OCI-LY7 (cell line): ENCODE measurements at regions not wholly inside any gene's neighbourhood (a gene's known extent, or its start where the extent isn't known, plus 50 kb on each side); places are given as distances from the start of the nearest gene placed in this dataset.

Source experiments
- BruUV-seq: library from RNA; stranded (reverse); fragments of 400-500 nt; replicated peaks from 2 replicates; lab custom pipeline; 2021; lab: Mats Ljungman, UMichigan
- CTCF ChIA-PET: fragments of 300-600 bp; sonication (Branson Sonifier 250); formaldehyde crosslinking; loops from one replicate; lab custom pipeline; 2022; ENCODE audit warnings: antibody characterized with exemption; ENCODE audit not compliant: unreplicated experiment; lab: Charles Lee
- POLR2A ChIA-PET: fragments of 300-600 bp; sonication (Branson Sonifier 250); formaldehyde crosslinking; loops from one replicate; lab custom pipeline; 2022; ENCODE audit warnings: antibody characterized with exemption; lab: Charles Lee
- DNase-seq: peaks from one replicate; pipeline ENCODE4 v3.0.0-alpha.2; 2015; ENCODE audit warnings: low spot score
- H2AFZ ChIP-seq: fragments of 200-600 bp; sonication (generic), shearing (Covaris generic); 2 replicates; pipeline ENCODE4 v1.6.1; 2014; ENCODE audit warnings: mild to moderate bottlenecking, antibody characterized with exemption, low read length, moderate library complexity
- H3K27ac ChIP-seq: fragments of 200-600 bp; sonication (generic); 2 replicates; pipeline ENCODE4 v1.5.1; 2014; ENCODE audit warnings: mixed run types, low read depth, mild to moderate bottlenecking, moderate library complexity, low read length, inconsistent platforms; ENCODE audit not compliant: poor library complexity, severe bottlenecking
- H3K36me3 ChIP-seq: fragments of 200-600 bp; sonication (generic); 2 replicates; pipeline ENCODE4 v1.6.1; 2014; ENCODE audit warnings: mild to moderate bottlenecking, antibody characterized with exemption, low read length, moderate library complexity, mixed read lengths; ENCODE audit not compliant: insufficient read depth
- H3K4me1 ChIP-seq: fragments of 200-600 bp; sonication (generic); 2 replicates; pipeline ENCODE4 v1.5.1; 2014; ENCODE audit warnings: mild to moderate bottlenecking, low read length; ENCODE audit not compliant: insufficient read depth, poor library complexity, severe bottlenecking
- H3K4me2 ChIP-seq: fragments of 200-600 bp; sonication (generic); 2 replicates; pipeline ENCODE4 v1.6.1; 2014; ENCODE audit warnings: mild to moderate bottlenecking, low read length
- H3K4me3 ChIP-seq: fragments of 200-600 bp; sonication (generic); 2 replicates; pipeline ENCODE4 v1.5.1; 2014; ENCODE audit warnings: mild to moderate bottlenecking, low read depth, low read length; ENCODE audit not compliant: poor library complexity, severe bottlenecking
- H3K79me2 ChIP-seq: fragments of 200-600 bp; sonication (generic); 2 replicates; pipeline ENCODE4 v1.6.1; 2016; ENCODE audit warnings: low read depth, mild to moderate bottlenecking, low read length, moderate library complexity, mixed read lengths; ENCODE audit not compliant: insufficient read depth
- H3K9me2 ChIP-seq: fragments of 200-600 bp; sonication (generic); 2 replicates; pipeline ENCODE4 v1.6.1; 2016; ENCODE audit warnings: mild to moderate bottlenecking, low read length, mixed read lengths; ENCODE audit not compliant: insufficient read depth
- H3K9me3 ChIP-seq: fragments of 200-600 bp; sonication (generic); 2 replicates; pipeline ENCODE4 v1.6.1; 2014; ENCODE audit warnings: mild to moderate bottlenecking, mixed run types, low read length, mixed read lengths
- H4K20me1 ChIP-seq: fragments of 200-600 bp; sonication (generic); 2 replicates; pipeline ENCODE4 v1.6.1; 2014; ENCODE audit warnings: mild to moderate bottlenecking, antibody characterized with exemption, low read length, moderate library complexity, mixed read lengths; ENCODE audit not compliant: insufficient read depth
- EZH2phosphoT487 ChIP-seq: fragments of 200-600 bp; sonication (generic); IDR thresholded peaks from 2 replicates; pipeline ENCODE4 v1.6.1; 2018; ENCODE audit warnings: low read depth, borderline replicate concordance, mild to moderate bottlenecking, mixed run types, antibody characterized with exemption, low read length, moderate library complexity, mixed read lengths
- intact Hi-C: fragments of 100-400 bp; cut with micrococcal nuclease; formaldehyde crosslinking; loops from one replicate; pipeline ENCODE4 v1.10.0; 2022; ENCODE audit not compliant: unreplicated experiment
- TF ChIP-seq, protein P1 (sequence below): fragments of 200-600 bp; sonication (generic); conservative IDR thresholded peaks from 2 replicates; pipeline ENCODE4 v1.5.1; 2014; ENCODE audit warnings: mild to moderate bottlenecking, antibody characterized with exemption, low read length, moderate library complexity, mixed read lengths

DNA sequence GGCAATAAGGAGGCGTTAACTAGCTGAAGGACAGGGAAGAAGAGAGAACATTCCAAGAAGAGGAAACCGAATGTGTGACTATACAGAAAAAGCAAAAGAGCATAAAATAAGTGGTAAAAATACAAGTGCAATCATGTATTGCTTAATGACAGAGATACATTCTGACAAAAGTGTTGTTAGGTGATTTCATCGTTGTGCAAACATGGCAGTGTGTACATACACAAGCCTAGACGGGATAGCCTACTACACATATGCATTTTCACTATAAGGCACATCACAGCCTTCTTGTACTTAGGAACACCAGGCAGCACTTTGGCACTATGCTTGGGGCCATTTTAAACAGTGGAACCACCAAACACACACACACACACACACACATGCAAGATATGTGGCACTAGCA, 299.3 kb downstream of the BCAT1 start:
- no peaks in the 10 kb centered on the region for H3K9me3 ChIP-seq
- no peak overlapping the region for H3K4me3 ChIP-seq
- H2AFZ ChIP-seq, result no peak overlapping the region
- POLR2A ChIA-PET, result no interaction called here
- DNase-seq, result no peak
- TF ChIP-seq EZH2phosphoT487, result no peak
- TF ChIP-seq, protein P1, sequence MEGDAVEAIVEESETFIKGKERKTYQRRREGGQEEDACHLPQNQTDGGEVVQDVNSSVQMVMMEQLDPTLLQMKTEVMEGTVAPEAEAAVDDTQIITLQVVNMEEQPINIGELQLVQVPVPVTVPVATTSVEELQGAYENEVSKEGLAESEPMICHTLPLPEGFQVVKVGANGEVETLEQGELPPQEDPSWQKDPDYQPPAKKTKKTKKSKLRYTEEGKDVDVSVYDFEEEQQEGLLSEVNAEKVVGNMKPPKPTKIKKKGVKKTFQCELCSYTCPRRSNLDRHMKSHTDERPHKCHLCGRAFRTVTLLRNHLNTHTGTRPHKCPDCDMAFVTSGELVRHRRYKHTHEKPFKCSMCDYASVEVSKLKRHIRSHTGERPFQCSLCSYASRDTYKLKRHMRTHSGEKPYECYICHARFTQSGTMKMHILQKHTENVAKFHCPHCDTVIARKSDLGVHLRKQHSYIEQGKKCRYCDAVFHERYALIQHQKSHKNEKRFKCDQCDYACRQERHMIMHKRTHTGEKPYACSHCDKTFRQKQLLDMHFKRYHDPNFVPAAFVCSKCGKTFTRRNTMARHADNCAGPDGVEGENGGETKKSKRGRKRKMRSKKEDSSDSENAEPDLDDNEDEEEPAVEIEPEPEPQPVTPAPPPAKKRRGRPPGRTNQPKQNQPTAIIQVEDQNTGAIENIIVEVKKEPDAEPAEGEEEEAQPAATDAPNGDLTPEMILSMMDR, result no peak
- CTCF ChIA-PET, result no interaction called here
- H4K20me1 ChIP-seq, result no peaks in the 10 kb centered on the region
- H3K4me1 ChIP-seq, result peaks cover 4% of the 10 kb centered on the region
- no peaks in the 10 kb centered on the region for H3K36me3 ChIP-seq
- no peak overlapping the region for H3K4me2 ChIP-seq
- intact Hi-C loops, result no loop called here
- H3K79me2 ChIP-seq, result no peaks in the 10 kb centered on the region
- BruUV-seq, result no TSS peak
- no peaks in the 10 kb centered on the region for H3K9me2 ChIP-seq
- H3K27ac ChIP-seq, result no peak overlapping the region

DNA sequence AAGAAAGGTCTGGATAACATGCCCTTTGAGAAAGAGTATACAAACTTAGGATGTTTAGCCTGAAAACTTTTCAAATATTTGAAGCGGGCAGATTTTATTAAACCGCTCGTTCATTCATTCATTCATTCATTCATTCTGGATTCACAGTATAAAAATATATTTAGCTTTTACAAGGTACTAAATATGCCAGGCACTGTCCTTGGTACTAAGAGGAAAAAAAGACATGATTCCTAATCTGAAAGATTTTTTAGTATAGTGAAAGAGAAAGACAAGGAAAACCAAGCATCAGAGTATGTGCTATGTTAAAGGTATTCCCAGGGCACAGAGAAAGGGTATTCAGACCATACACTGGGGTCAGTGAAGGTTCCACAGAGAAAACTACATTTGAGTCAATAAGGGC, 299.7 kb downstream of the BCAT1 start:
- no TSS peak for BruUV-seq
- Histone ChIP-seq H3K9me3 (no peaks in the 10 kb centered on the region), H3K27ac (no peak overlapping the region), H3K9me2 (no peaks in the 10 kb centered on the region), H3K4me1 (peaks cover 4% of the 10 kb centered on the region), H3K4me3 (no peak overlapping the region), H3K36me3 (no peaks in the 10 kb centered on the region), H2AFZ (no peak overlapping the region), H3K79me2 (no peaks in the 10 kb centered on the region), H3K4me2 (no peak overlapping the region), H4K20me1 (no peaks in the 10 kb centered on the region)
- TF ChIP-seq, protein P1, result no peak
- TF ChIP-seq EZH2phosphoT487, result no peak
- POLR2A ChIA-PET, result no interaction called here
- CTCF ChIA-PET, result no interaction called here
- DNase-seq, result no peak
- intact Hi-C loops, result no loop called here

DNA sequence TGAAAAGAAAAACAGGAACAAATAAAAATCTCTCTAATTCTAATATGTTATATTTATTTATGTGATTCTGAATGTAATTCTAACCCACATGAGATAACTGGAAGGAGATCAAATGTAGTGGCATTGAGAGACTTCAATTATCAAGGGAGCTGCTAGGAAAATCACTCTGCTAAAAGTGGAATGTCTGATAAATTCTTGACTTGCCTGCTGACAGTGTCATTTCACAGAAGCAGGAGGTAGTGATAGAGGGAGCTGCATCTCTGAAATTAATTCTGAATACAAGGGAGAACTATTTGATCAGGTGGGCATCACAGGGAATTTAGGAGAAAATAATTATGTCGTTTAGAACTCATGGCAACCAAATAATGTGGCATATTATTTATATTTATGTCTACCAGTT, 303.6 kb downstream of the BCAT1 start:
- TF ChIP-seq EZH2phosphoT487, result no peak
- TF ChIP-seq, protein P1, result no peak
- no peaks in the 10 kb centered on the region for H4K20me1 ChIP-seq
- peaks cover 4% of the 10 kb centered on the region for H3K4me1 ChIP-seq
- H3K9me2 ChIP-seq, result no peaks in the 10 kb centered on the region
- CTCF ChIA-PET, result no interaction called here
- POLR2A ChIA-PET, result no interaction called here
- H3K9me3 ChIP-seq, result 0 out of 2 replicates have a peak, but pooled peaks cover 4% of the 10 kb centered on the region
- H3K4me2 ChIP-seq, result no peak overlapping the region
- no TSS peak for BruUV-seq
- no peak overlapping the region for H3K4me3 ChIP-seq
- no peak for DNase-seq
- H3K27ac ChIP-seq, result no peak overlapping the region
- H3K36me3 ChIP-seq, result no peaks in the 10 kb centered on the region
- H3K79me2 ChIP-seq, result no peaks in the 10 kb centered on the region
- intact Hi-C loops, result no loop called here
- H2AFZ ChIP-seq, result no peak overlapping the region
